Endothelial cell of umbilical vein (primary cell): ENCODE measurements at regions not wholly inside any gene's neighbourhood (a gene's known extent, or its start where the extent isn't known, plus 50 kb on each side); places are given as distances from the start of the nearest gene placed in this dataset.

Source experiments
- BruUV-seq: library from RNA; stranded (reverse); fragments of 400-500 nt; replicated peaks from 2 replicates; lab custom pipeline; 2021; lab: Mats Ljungman, UMichigan
- CTCF ChIA-PET: fragments of 300-600, 350-600 bp; sonication (Branson Sonifier 250); formaldehyde crosslinking; loops from one replicate; lab custom pipeline; 2021; ENCODE audit warnings: antibody characterized with exemption, inconsistent platforms; lab: Charles Lee
- POLR2A ChIA-PET: fragments of 300-600, 350-600 bp; sonication (Branson Sonifier 250); formaldehyde crosslinking; loops from one replicate; lab custom pipeline; 2021; ENCODE audit warnings: antibody characterized with exemption, inconsistent platforms; lab: Charles Lee
- DNase-seq: peaks from one replicate; pipeline ENCODE4 v3.0.0-alpha.2; 2011; ENCODE audit warnings: low read depth, low spot score
- FAIRE-seq: peaks from 2 replicates; lab custom pipeline; 2011; peaks lifted over from hg19 to GRCh38; lab: Jason Lieb, UNC
- H2AFZ ChIP-seq: 2 replicates; pipeline ENCODE4 v1.6.0; 2012; ENCODE audit warnings: low read depth, low read length, control low read depth, inconsistent platforms
- H3K27ac ChIP-seq: 2 replicates; pipeline ENCODE4 v1.5.1; 2011; ENCODE audit warnings: low read depth, mild to moderate bottlenecking, control low read depth, low read length, moderate library complexity; ENCODE audit not compliant: insufficient read depth
- H3K27me3 ChIP-seq, 2 experiments: 2 replicates each; pipeline versions ENCODE4 v1.6.0 to v1.6.1; 2011; ENCODE audit warnings: low read length in 2 of 2, mixed read lengths in 1 of 2; ENCODE audit not compliant: control insufficient read depth in 2 of 2, insufficient read depth in 2 of 2
- H3K36me3 ChIP-seq, 2 experiments: 2 replicates in 1 of 2; 3 replicates in 1 of 2; pipeline ENCODE4 v1.5.1; 2011; ENCODE audit warnings: low read length in 2 of 2, mild to moderate bottlenecking in 1 of 2, moderate library complexity in 1 of 2; ENCODE audit not compliant: control insufficient read depth in 2 of 2, insufficient read depth in 2 of 2; ENCODE audit errors: extremely low read depth in 1 of 2
- H3K4me1 ChIP-seq: 3 replicates; pipeline ENCODE4 v1.5.1; 2011; ENCODE audit warnings: mild to moderate bottlenecking, low read length; ENCODE audit not compliant: control insufficient read depth, insufficient read depth; ENCODE audit errors: extremely low read depth
- H3K4me2 ChIP-seq: 2 replicates; pipeline ENCODE4 v1.6.1; 2011; ENCODE audit warnings: low read length, control low read depth, mixed read lengths; ENCODE audit not compliant: insufficient read depth
- H3K4me3 ChIP-seq, 3 experiments: fragments of 200-600 bp in 1 of 3; sonication (generic), shearing (Covaris generic) in 1 of 3; replicated peaks in 1 of 3; 2 replicates each; pipeline ENCODE4 v1.5.1; 2011 to 2016; ENCODE audit warnings: control low read depth in 3 of 3, low read length in 3 of 3, mild to moderate bottlenecking in 2 of 3, inconsistent platforms in 1 of 3, low read depth in 1 of 3, moderate library complexity in 1 of 3; ENCODE audit not compliant: insufficient read depth in 1 of 3
- H3K79me2 ChIP-seq: 2 replicates; pipeline ENCODE4 v1.6.0; 2012; ENCODE audit warnings: low read length, inconsistent platforms; ENCODE audit not compliant: control insufficient read depth, insufficient read depth
- H3K9ac ChIP-seq: replicated peaks from 2 replicates; pipeline ENCODE3; 2011; ENCODE audit warnings: low read length, control low read depth; ENCODE audit not compliant: insufficient read depth; ENCODE audit errors: extremely low read depth
- H3K9me1 ChIP-seq: replicated peaks from 3 replicates; pipeline ENCODE4 v1.6.0; 2011; ENCODE audit warnings: mild to moderate bottlenecking, low read length; ENCODE audit not compliant: control insufficient read depth, insufficient read depth; ENCODE audit errors: extremely low read depth
- H3K9me3 ChIP-seq: replicated peaks from 2 replicates; pipeline ENCODE4 v1.5.1; 2012; ENCODE audit warnings: low read length, inconsistent platforms; ENCODE audit not compliant: control insufficient read depth, insufficient read depth
- H4K20me1 ChIP-seq: replicated peaks from 2 replicates; pipeline ENCODE3; 2011; ENCODE audit warnings: mild to moderate bottlenecking, low read length; ENCODE audit not compliant: control insufficient read depth, insufficient read depth; ENCODE audit errors: extremely low read depth
- EZH2 ChIP-seq: IDR thresholded peaks from 2 replicates; pipeline ENCODE4 v1.6.1; 2012; ENCODE audit warnings: borderline replicate concordance, low read depth, mild to moderate bottlenecking, moderate library complexity, low read length, inconsistent platforms; ENCODE audit not compliant: severe bottlenecking
- FOS ChIP-seq: IDR thresholded peaks from 2 replicates; pipeline ENCODE4 v1.6.1; 2011; ENCODE audit warnings: mild to moderate bottlenecking, low read length, moderate library complexity, borderline replicate concordance; ENCODE audit not compliant: insufficient read depth
- GATA2 ChIP-seq: IDR thresholded peaks from 2 replicates; pipeline ENCODE4 v1.7.0; 2011; ENCODE audit warnings: low read depth, mild to moderate bottlenecking, moderate library complexity, mixed read lengths, low read length; ENCODE audit not compliant: insufficient read length, insufficient read depth
- JUN ChIP-seq: IDR thresholded peaks from 2 replicates; pipeline ENCODE4 v1.6.1; 2011; ENCODE audit warnings: borderline replicate concordance, low read depth; ENCODE audit not compliant: insufficient read length, insufficient read depth
- MYC ChIP-seq: IDR thresholded peaks from one replicate; pipeline ENCODE4 v1.6.1; 2011; ENCODE audit warnings: mild to moderate bottlenecking, low read depth, low read length
- POLR2A ChIP-seq: IDR thresholded peaks from 2 replicates; pipeline ENCODE4 v1.6.1; 2012; ENCODE audit warnings: low read depth, mild to moderate bottlenecking, control low read depth, low read length
- POLR2AphosphoS5 ChIP-seq: IDR thresholded peaks from 2 replicates; pipeline ENCODE4 v1.6.1; 2012; ENCODE audit warnings: low read depth, mild to moderate bottlenecking, control low read depth, low read length, moderate library complexity; ENCODE audit not compliant: insufficient read depth
- dilution Hi-C: fragments of 300-500 bp; cut with MboI; formaldehyde crosslinking; loops from one replicate; pipeline ENCODE4 v1.15.0; 2019; ENCODE audit warnings: low sequenced_read_pairs; ENCODE audit not compliant: extremely low pct_ligation_motif_present
- intact Hi-C: fragments of 100-400 bp; cut with micrococcal nuclease; formaldehyde crosslinking; loops from one replicate; pipeline ENCODE4 v1.10.0; 2022
- TF ChIP-seq, protein P1 (sequence below), 2 donors: IDR thresholded peaks; 1 replicate in 1 of 2; 2 replicates in 1 of 2; pipeline ENCODE4 v1.5.1; 2011; ENCODE audit warnings: low read length in 2 of 2, mild to moderate bottlenecking in 2 of 2, moderate library complexity in 2 of 2, control low read depth in 1 of 2, inconsistent platforms in 1 of 2, low read depth in 1 of 2; ENCODE audit not compliant: insufficient read depth in 1 of 2; ENCODE audit errors: extremely low read depth in 1 of 2
- TF ChIP-seq, protein P2 (sequence below): IDR thresholded peaks from 2 replicates; pipeline ENCODE4 v1.6.1; 2011; ENCODE audit not compliant: insufficient read depth, insufficient read length

GRCh38 chr4:174111422-174111821 lies 172.0 kb downstream of the FBXO8 start:
- Histone ChIP-seq H3K36me3 (no peaks in the 10 kb centered on the region), H3K27me3 (peaks cover 0 to 10% of the 10 kb centered on the region in 2 experiments), H3K4me3 (no peak overlapping the region), H3K9me3 (no peaks in the 10 kb centered on the region), H3K9me1 (no peaks in the 10 kb centered on the region), H3K27ac (no peak overlapping the region), H3K4me1 (no peaks in the 10 kb centered on the region), H4K20me1 (no peaks in the 10 kb centered on the region), H2AFZ (no peak overlapping the region), H3K9ac (no peak overlapping the region), H3K4me2 (no peak overlapping the region), H3K79me2 (no peaks in the 10 kb centered on the region)
- ChIA-PET POLR2A (no interaction called here), CTCF (no interaction called here)
- no peak for DNase-seq
- dilution Hi-C loops = no loop called here
- no peak for FAIRE-seq
- intact Hi-C loops = no loop called here
- no TSS peak for BruUV-seq
- TF ChIP-seq GATA2 = no peak

GRCh38 chr4:174110180-174110579 lies 173.3 kb downstream of the FBXO8 start:
- no peaks in the 10 kb centered on the region for H4K20me1 ChIP-seq
- H3K9me3 ChIP-seq = no peaks in the 10 kb centered on the region
- H3K27ac ChIP-seq = no peak overlapping the region
- DNase-seq (no peak), FAIRE-seq (no peak)
- H3K4me2 ChIP-seq = no peak overlapping the region
- CTCF ChIA-PET = interaction anchor here (1.0 kb wide), 1 partner anchor 10 kb away, joined by 4 read pairs; no protein-coding TSS in a partner anchor
- no peak overlapping the region for H2AFZ ChIP-seq
- H3K9ac ChIP-seq = no peak overlapping the region
- no peaks in the 10 kb centered on the region for H3K79me2 ChIP-seq
- no peaks in the 10 kb centered on the region for H3K4me1 ChIP-seq
- TF ChIP-seq EZH2 = no peak
- no peak for TF ChIP-seq FOS
- TF ChIP-seq, protein P1, sequence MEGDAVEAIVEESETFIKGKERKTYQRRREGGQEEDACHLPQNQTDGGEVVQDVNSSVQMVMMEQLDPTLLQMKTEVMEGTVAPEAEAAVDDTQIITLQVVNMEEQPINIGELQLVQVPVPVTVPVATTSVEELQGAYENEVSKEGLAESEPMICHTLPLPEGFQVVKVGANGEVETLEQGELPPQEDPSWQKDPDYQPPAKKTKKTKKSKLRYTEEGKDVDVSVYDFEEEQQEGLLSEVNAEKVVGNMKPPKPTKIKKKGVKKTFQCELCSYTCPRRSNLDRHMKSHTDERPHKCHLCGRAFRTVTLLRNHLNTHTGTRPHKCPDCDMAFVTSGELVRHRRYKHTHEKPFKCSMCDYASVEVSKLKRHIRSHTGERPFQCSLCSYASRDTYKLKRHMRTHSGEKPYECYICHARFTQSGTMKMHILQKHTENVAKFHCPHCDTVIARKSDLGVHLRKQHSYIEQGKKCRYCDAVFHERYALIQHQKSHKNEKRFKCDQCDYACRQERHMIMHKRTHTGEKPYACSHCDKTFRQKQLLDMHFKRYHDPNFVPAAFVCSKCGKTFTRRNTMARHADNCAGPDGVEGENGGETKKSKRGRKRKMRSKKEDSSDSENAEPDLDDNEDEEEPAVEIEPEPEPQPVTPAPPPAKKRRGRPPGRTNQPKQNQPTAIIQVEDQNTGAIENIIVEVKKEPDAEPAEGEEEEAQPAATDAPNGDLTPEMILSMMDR (IDR thresholded peaks at IDR 0.05; ENCODE audit: extremely low read depth in 1 of 2, insufficient read depth in 1 of 2, low read depth in 1 of 2, low read length in 2 of 2) = no peak
- no peak for TF ChIP-seq POLR2AphosphoS5
- no peak for TF ChIP-seq POLR2A
- no peak for TF ChIP-seq JUN
- TF ChIP-seq GATA2 = no peak
- TF ChIP-seq, protein P2, sequence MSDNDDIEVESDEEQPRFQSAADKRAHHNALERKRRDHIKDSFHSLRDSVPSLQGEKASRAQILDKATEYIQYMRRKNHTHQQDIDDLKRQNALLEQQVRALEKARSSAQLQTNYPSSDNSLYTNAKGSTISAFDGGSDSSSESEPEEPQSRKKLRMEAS = no peak
- TF ChIP-seq MYC = no peak
- BruUV-seq = no TSS peak
- H3K27me3 ChIP-seq = peaks cover 0 to 10% of the 10 kb centered on the region in 2 experiments
- no peak overlapping the region for H3K4me3 ChIP-seq
- POLR2A ChIA-PET = no interaction called here
- dilution Hi-C loops = no loop called here
- H3K9me1 ChIP-seq = no peaks in the 10 kb centered on the region
- intact Hi-C loops = no loop called here
- H3K36me3 ChIP-seq = no peaks in the 10 kb centered on the region
